HG02642 (cell line): ENCODE measurements at regions not wholly inside any gene's neighbourhood (a gene's known extent, or its start where the extent isn't known, plus 50 kb on each side); places are given as distances from the start of the nearest gene placed in this dataset.

Experiments used
- ATAC-seq: cut with Tn5 transposase; IDR thresholded peaks from one replicate; pipeline ENCODE4 v1.9.1; 2021; ENCODE audit warnings: mild to moderate bottlenecking; ENCODE audit not compliant: unreplicated experiment, poor library complexity

GRCh38 chr5:72559866-72560766 lies 52.9 kb upstream of the ZNF366 start:
- ATAC-seq = no peak

- ATAC-seq = no peak
Measured at GRCh38 chr5:72558383-72558782, 51.2 kb upstream of the ZNF366 start.

- no peak for ATAC-seq
Measured at GRCh38 chr5:72558046-72558336, 50.8 kb upstream of the ZNF366 start.

- ATAC-seq = peak; percentile 10
Measured at GRCh38 chr5:72557167-72558045, 50.2 kb upstream of the ZNF366 start.
